HepG2 (cell line): ENCODE measurements at regions not wholly inside any gene's neighbourhood (a gene's known extent, or its start where the extent isn't known, plus 50 kb on each side); places are given as distances from the start of the nearest gene placed in this dataset.

ENCODE experiments used
- ATAC-seq: fragments of 200-7000 bp; cut with Tn5 transposase; 3 replicates; pipeline ENCODE4 v1.9.1; 2020; ENCODE audit warnings: mild to moderate bottlenecking, moderate library complexity
- BruUV-seq: library from RNA; stranded (reverse); fragments of 400-500 nt; replicated peaks from 2 replicates; lab custom pipeline; 2021; lab: Mats Ljungman, UMichigan
- CTCF ChIA-PET: fragments of 300-600 bp; formaldehyde crosslinking; extraction: SDS; loops from one replicate; lab custom pipeline; 2021; ENCODE audit warnings: low total read pairs, inconsistent platforms, low intra/inter-chr PET ratio; lab: Yijun Ruan, JAX
- POLR2A ChIA-PET: fragments of 350-600 bp; sonication (Branson Sonifier 250); formaldehyde crosslinking; loops from one replicate; lab custom pipeline; 2020; ENCODE audit warnings: antibody characterized with exemption, inconsistent platforms; lab: Yijun Ruan, JAX
- DNase-seq: peaks from one replicate; pipeline ENCODE4 v3.0.0-alpha.2; 2015; ENCODE audit warnings: low spot score
- FAIRE-seq: peaks from 3 replicates; lab custom pipeline; 2011; peaks lifted over from hg19 to GRCh38; lab: Jason Lieb, UNC
- H2AFZ ChIP-seq: one replicate; pipeline ENCODE4 v1.6.1; 2011; ENCODE audit warnings: low read length, inconsistent platforms
- H3K27ac ChIP-seq: fragments of 300-600 bp; 3 replicates; pipeline ENCODE4 v1.8.0; 2011; ENCODE audit warnings: mixed run types, mild to moderate bottlenecking, mixed read lengths, low read length, inconsistent platforms; ENCODE audit not compliant: insufficient read depth; ENCODE audit errors: extremely low read length
- H3K27me3 ChIP-seq, 2 experiments: fragments of 200-600 bp in 1 of 2; 2 replicates in 1 of 2; 3 replicates in 1 of 2; pipeline versions ENCODE4 v1.6.0 to v1.8.0; 2011; ENCODE audit warnings: low read length in 2 of 2, mild to moderate bottlenecking in 2 of 2, moderate library complexity in 2 of 2, inconsistent platforms in 1 of 2; ENCODE audit not compliant: insufficient read depth in 2 of 2, control insufficient read depth in 1 of 2
- H3K36me3 ChIP-seq, 2 experiments: fragments of 200-600 bp in 1 of 2; replicated peaks in 1 of 2; 2 replicates in 1 of 2; 3 replicates in 1 of 2; pipeline versions ENCODE4 v1.5.1 to v1.8.0; 2011; ENCODE audit warnings: low read length in 2 of 2, inconsistent platforms in 1 of 2; ENCODE audit not compliant: insufficient read depth in 2 of 2, control insufficient read depth in 1 of 2
- H3K4me1 ChIP-seq: 2 replicates; pipeline ENCODE4 v1.5.1; 2012; ENCODE audit warnings: low read length, inconsistent platforms; ENCODE audit not compliant: insufficient read depth
- H3K4me2 ChIP-seq: 2 replicates; pipeline ENCODE4 v1.6.0; 2011; ENCODE audit warnings: low read depth, low read length, inconsistent platforms
- H3K4me3 ChIP-seq, 3 experiments: fragments of 200-600 bp in 1 of 3; sonication (generic), shearing (Covaris generic) in 1 of 3; replicated peaks in 1 of 3; 2 replicates each; pipeline ENCODE4 v1.5.1; 2011 to 2016; ENCODE audit warnings: low read length in 3 of 3, inconsistent platforms in 2 of 3, low read depth in 2 of 3, mild to moderate bottlenecking in 2 of 3, control low read depth in 1 of 3, mixed read lengths in 1 of 3; ENCODE audit not compliant: insufficient read depth in 1 of 3
- H3K79me2 ChIP-seq: one replicate; pipeline ENCODE4 v1.6.1; 2011; ENCODE audit warnings: low read length, inconsistent platforms; ENCODE audit not compliant: insufficient read depth
- H3K9ac ChIP-seq: 2 replicates; pipeline ENCODE4 v1.6.0; 2011; ENCODE audit warnings: mild to moderate bottlenecking, low read depth, low read length, inconsistent platforms; ENCODE audit not compliant: insufficient read depth
- H3K9me3 ChIP-seq: 2 replicates; pipeline ENCODE4 v1.5.1; 2012; ENCODE audit warnings: mild to moderate bottlenecking, low read length
- H4K20me1 ChIP-seq: 2 replicates; pipeline ENCODE4 v1.6.0; 2011; ENCODE audit warnings: inconsistent platforms, mild to moderate bottlenecking, low read length, moderate library complexity; ENCODE audit not compliant: insufficient read depth
- AGO1 ChIP-seq: fragments of 200-400 bp; formaldehyde crosslinking; IDR thresholded peaks from 2 replicates; pipeline ENCODE4 v1.6.1; 2017; ENCODE audit warnings: mild to moderate bottlenecking, low read depth, low read length, moderate library complexity; ENCODE audit not compliant: poor library complexity, severe bottlenecking
- ARNT ChIP-seq: fragments of 450-650 bp; IDR thresholded peaks from 2 replicates; pipeline ENCODE4 v1.6.1; 2017
- ARNT2 ChIP-seq: sonication (generic); formaldehyde crosslinking; IDR thresholded peaks from 2 replicates; pipeline ENCODE4 v1.8.0; 2022; ENCODE audit warnings: mild to moderate bottlenecking, low read depth, missing genetic modification reagents, moderate library complexity
- IRF2 ChIP-seq: IDR thresholded peaks from 2 replicates; pipeline ENCODE4 v1.6.1; 2018; ENCODE audit warnings: missing genetic modification reagents, missing compliant biosample characterization
- KAT2B ChIP-seq: fragments of 150-350 bp; IDR thresholded peaks from 2 replicates; pipeline ENCODE4 v1.6.1; 2014; ENCODE audit warnings: low read depth, low read length, borderline replicate concordance
- KDM6A ChIP-seq: IDR thresholded peaks from 2 replicates; pipeline ENCODE4 v1.6.1; 2016; ENCODE audit warnings: low read depth
- NR2F1 ChIP-seq, 2 experiments: fragments of 450-650 bp in 1 of 2; formaldehyde crosslinking in 1 of 2; IDR thresholded peaks; 2 replicates each; pipeline versions ENCODE4 v1.5.0 to v1.6.1; 2016 to 2020; ENCODE audit warnings: mild to moderate bottlenecking in 1 of 2, missing compliant biosample characterization in 1 of 2, missing genetic modification reagents in 1 of 2, moderate library complexity in 1 of 2
- RBFOX2 ChIP-seq: fragments of 200-400 bp; formaldehyde crosslinking; IDR thresholded peaks from 2 replicates; pipeline ENCODE4 v1.6.1; 2017; ENCODE audit warnings: low read depth, mild to moderate bottlenecking, low read length
- RXRB ChIP-seq: IDR thresholded peaks from 2 replicates; pipeline ENCODE4 v1.6.1; 2016; ENCODE audit warnings: borderline replicate concordance, missing genetic modification reagents, missing compliant biosample characterization
- STAT5B ChIP-seq: sonication (generic); formaldehyde crosslinking; IDR thresholded peaks from 2 replicates; pipeline ENCODE4 v1.4.0; 2020; ENCODE audit warnings: missing genetic modification reagents
- ZNF30 ChIP-seq: sonication (generic); formaldehyde crosslinking; IDR thresholded peaks from 2 replicates; pipeline ENCODE4 v1.5.0; 2020; ENCODE audit warnings: mild to moderate bottlenecking, missing genetic modification reagents
- ZNF564 ChIP-seq: sonication (generic); formaldehyde crosslinking; IDR thresholded peaks from 2 replicates; pipeline ENCODE4 v1.8.1; 2023; ENCODE audit warnings: mild to moderate bottlenecking, missing genetic modification reagents
- ZNF788 ChIP-seq: sonication (generic); formaldehyde crosslinking; IDR thresholded peaks from 2 replicates; pipeline ENCODE4 v1.5.0; 2020; ENCODE audit warnings: mild to moderate bottlenecking, missing genetic modification reagents, borderline replicate concordance
- ZSCAN21 ChIP-seq: sonication (generic); formaldehyde crosslinking; IDR thresholded peaks from 2 replicates; pipeline ENCODE4 v1.8.0; 2022; ENCODE audit warnings: mild to moderate bottlenecking, missing genetic modification reagents, moderate library complexity, borderline replicate concordance
- WGBS: methylation state at CpG from one replicate; pipeline ENCODE4 v1.1.6; 2017; ENCODE audit warnings: low lambda C conversion rate; 5-methylcytosine and 5-hydroxymethylcytosine counted together
- in situ Hi-C: cut with HindIII; loops from 2 replicates; pipeline ENCODE4 v1.10.0; 2017; ENCODE audit warnings: low pct_unique_long_range_greater_than_20kb; ENCODE audit not compliant: extremely low pct_ligation_motif_present
- intact Hi-C: fragments of 100-400 bp; cut with micrococcal nuclease; formaldehyde crosslinking; loops from one replicate; pipeline ENCODE4 v1.10.0; 2022; ENCODE audit not compliant: unreplicated experiment
- TF ChIP-seq, protein P1 (sequence below): IDR thresholded peaks from 2 replicates; pipeline ENCODE4 v1.6.1; 2016; ENCODE audit warnings: control low read depth
- TF ChIP-seq, protein P2 (sequence below): sonication (generic); formaldehyde crosslinking; IDR thresholded peaks from 2 replicates; pipeline ENCODE4 v1.8.0; 2022; ENCODE audit warnings: low read depth, missing genetic modification reagents
- TF ChIP-seq, protein P3 (sequence below): IDR thresholded peaks from 2 replicates; pipeline ENCODE4 v1.6.1; 2018; ENCODE audit warnings: missing genetic modification reagents
- TF ChIP-seq, protein P4 (sequence below): fragments of 450-650 bp; IDR thresholded peaks from 2 replicates; pipeline ENCODE4 v1.6.1; 2016
- TF ChIP-seq, protein P5 (sequence below): sonication (generic); formaldehyde crosslinking; IDR thresholded peaks from 2 replicates; pipeline ENCODE4 v1.5.0; 2020; ENCODE audit warnings: mild to moderate bottlenecking, low read depth, missing genetic modification reagents, borderline replicate concordance

DNA sequence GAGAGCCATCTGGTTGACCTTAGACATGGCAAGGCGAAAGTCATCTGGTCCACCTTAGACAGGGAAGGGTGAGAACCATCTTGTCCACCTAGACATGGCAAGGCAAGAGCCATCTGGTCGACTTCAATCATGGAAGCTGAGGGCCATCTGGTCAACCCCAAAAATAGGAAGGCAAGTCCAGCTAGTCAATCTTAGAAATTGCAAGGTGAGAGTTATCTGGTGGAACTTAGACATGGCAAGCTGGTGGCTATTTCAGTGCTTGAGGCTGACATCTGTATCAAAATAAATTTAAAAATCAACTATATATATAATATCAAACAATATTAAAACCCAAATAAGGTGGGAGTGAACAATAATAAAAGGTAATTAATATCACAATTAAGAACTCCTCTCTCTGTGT is 83.9 kb downstream of the ZNF726 start:
- no peaks in the 10 kb centered on the region for H3K36me3 ChIP-seq
- POLR2A ChIA-PET = no interaction called here
- H3K9me3 ChIP-seq = peaks cover 89% of the 10 kb centered on the region
- DNase-seq = no peak
- no peak overlapping the region for H3K4me2 ChIP-seq
- in situ Hi-C loops (no loop called here), intact Hi-C loops (no loop called here)
- no TSS peak for BruUV-seq
- CTCF ChIA-PET = no interaction called here
- WGBS = 0% methylated on average over 1 of the region's 2 CpGs
- H2AFZ ChIP-seq = no peak overlapping the region
- H3K9ac ChIP-seq = no peak overlapping the region
- TF ChIP-seq ARNT = no peak
- TF ChIP-seq KDM6A (CRISPR knock-in tag) = no peak
- no peak for TF ChIP-seq KAT2B
- TF ChIP-seq, protein P1, sequence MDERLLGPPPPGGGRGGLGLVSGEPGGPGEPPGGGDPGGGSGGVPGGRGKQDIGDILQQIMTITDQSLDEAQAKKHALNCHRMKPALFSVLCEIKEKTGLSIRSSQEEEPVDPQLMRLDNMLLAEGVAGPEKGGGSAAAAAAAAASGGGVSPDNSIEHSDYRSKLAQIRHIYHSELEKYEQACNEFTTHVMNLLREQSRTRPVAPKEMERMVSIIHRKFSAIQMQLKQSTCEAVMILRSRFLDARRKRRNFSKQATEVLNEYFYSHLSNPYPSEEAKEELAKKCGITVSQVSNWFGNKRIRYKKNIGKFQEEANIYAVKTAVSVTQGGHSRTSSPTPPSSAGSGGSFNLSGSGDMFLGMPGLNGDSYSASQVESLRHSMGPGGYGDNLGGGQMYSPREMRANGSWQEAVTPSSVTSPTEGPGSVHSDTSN = no peak
- no peak for TF ChIP-seq ZSCAN21 (CRISPR knock-in tag)
- TF ChIP-seq ZNF788 (CRISPR knock-in tag) = no peak
- no peak for TF ChIP-seq ZNF564
- no peak for TF ChIP-seq RBFOX2
- no peak for TF ChIP-seq ZNF30 (CRISPR knock-in tag)
- TF ChIP-seq, protein P2, sequence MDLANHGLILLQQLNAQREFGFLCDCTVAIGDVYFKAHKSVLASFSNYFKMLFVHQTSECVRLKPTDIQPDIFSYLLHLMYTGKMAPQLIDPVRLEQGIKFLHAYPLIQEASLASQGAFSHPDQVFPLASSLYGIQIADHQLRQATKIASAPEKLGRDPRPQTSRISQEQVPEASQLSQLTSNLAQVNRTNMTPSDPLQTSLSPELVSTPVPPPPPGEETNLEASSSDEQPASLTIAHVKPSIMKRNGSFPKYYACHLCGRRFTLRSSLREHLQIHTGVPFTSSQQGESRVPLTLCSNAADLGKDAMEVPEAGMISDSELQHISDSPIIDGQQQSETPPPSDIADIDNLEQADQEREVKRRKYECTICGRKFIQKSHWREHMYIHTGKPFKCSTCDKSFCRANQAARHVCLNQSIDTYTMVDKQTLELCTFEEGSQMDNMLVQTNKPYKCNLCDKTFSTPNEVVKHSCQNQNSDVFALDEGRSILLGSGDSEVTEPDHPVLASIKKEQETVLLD (CRISPR knock-in tag) = no peak
- TF ChIP-seq RXRB = no peak
- TF ChIP-seq IRF2 = no peak
- no peak for TF ChIP-seq AGO1
- TF ChIP-seq, protein P3, sequence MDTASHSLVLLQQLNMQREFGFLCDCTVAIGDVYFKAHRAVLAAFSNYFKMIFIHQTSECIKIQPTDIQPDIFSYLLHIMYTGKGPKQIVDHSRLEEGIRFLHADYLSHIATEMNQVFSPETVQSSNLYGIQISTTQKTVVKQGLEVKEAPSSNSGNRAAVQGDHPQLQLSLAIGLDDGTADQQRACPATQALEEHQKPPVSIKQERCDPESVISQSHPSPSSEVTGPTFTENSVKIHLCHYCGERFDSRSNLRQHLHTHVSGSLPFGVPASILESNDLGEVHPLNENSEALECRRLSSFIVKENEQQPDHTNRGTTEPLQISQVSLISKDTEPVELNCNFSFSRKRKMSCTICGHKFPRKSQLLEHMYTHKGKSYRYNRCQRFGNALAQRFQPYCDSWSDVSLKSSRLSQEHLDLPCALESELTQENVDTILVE (CRISPR knock-in tag) = no peak
- TF ChIP-seq, protein P4, sequence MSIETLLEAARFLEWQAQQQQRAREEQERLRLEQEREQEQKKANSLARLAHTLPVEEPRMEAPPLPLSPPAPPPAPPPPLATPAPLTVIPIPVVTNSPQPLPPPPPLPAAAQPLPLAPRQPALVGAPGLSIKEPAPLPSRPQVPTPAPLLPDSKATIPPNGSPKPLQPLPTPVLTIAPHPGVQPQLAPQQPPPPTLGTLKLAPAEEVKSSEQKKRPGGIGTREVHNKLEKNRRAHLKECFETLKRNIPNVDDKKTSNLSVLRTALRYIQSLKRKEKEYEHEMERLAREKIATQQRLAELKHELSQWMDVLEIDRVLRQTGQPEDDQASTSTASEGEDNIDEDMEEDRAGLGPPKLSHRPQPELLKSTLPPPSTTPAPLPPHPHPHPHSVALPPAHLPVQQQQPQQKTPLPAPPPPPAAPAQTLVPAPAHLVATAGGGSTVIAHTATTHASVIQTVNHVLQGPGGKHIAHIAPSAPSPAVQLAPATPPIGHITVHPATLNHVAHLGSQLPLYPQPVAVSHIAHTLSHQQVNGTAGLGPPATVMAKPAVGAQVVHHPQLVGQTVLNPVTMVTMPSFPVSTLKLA = no peak
- TF ChIP-seq ARNT2 (CRISPR knock-in tag) = no peak
- no peak for TF ChIP-seq STAT5B (CRISPR knock-in tag)
- no peak for TF ChIP-seq NR2F1 (CRISPR knock-in tag; IDR thresholded peaks at IDR 0.05)
- TF ChIP-seq, protein P5, sequence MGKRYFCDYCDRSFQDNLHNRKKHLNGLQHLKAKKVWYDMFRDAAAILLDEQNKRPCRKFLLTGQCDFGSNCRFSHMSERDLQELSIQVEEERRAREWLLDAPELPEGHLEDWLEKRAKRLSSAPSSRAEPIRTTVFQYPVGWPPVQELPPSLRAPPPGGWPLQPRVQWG = no peak
- no peak overlapping the region for H3K27ac ChIP-seq
- H3K27me3 ChIP-seq = no peaks in the 10 kb centered on the region
- H3K79me2 ChIP-seq = no peaks in the 10 kb centered on the region
- no peak overlapping the region for H3K4me3 ChIP-seq
- no peak for ATAC-seq
- no peaks in the 10 kb centered on the region for H4K20me1 ChIP-seq
- FAIRE-seq = no peak
- no peaks in the 10 kb centered on the region for H3K4me1 ChIP-seq
